Esophagus squamous epithelium (tissue), 5 donors: ENCODE measurements at regions not wholly inside any gene's neighbourhood (a gene's known extent, or its start where the extent isn't known, plus 50 kb on each side); places are given as distances from the start of the nearest gene placed in this dataset.

ENCODE experiments used
- DNase-seq: peaks from one replicate; lab custom pipeline; 2025; lab: John Stamatoyannopoulos, UW
- H3K27ac ChIP-seq, 4 donors: fragments of 200-600 bp; sonication (generic); one replicate each; pipeline ENCODE4 v1.5.1; 2016 to 2019; ENCODE audit warnings: mild to moderate bottlenecking in 1 of 4
- H3K27me3 ChIP-seq, 4 donors: fragments of 200-600 bp; sonication (generic); 1 replicate in 3 of 4; 2 replicates in 1 of 4; pipeline versions ENCODE4 v1.5.1 to v1.6.0; 2017 to 2021; ENCODE audit warnings: antibody characterized with exemption in 1 of 4
- H3K36me3 ChIP-seq, 3 donors: fragments of 200-600 bp; sonication (generic); one replicate each; pipeline ENCODE4 v1.5.1; 2016 to 2019
- H3K4me1 ChIP-seq, 3 donors: fragments of 200-600 bp; sonication (generic); one replicate each; pipeline ENCODE4 v1.5.1; 2017 to 2019
- H3K4me3 ChIP-seq, 4 donors: fragments of 200-600 bp; sonication (generic); 1 replicate in 3 of 4; 2 replicates in 1 of 4; pipeline ENCODE4 v1.5.1; 2016 to 2019; ENCODE audit warnings: mild to moderate bottlenecking in 2 of 4, moderate library complexity in 1 of 4
- H3K9me3 ChIP-seq, 3 donors: fragments of 200-600 bp; sonication (generic); one replicate each; pipeline ENCODE4 v1.5.1; 2016 to 2019
- CTCF ChIP-seq, 6 experiments: fragments of 450-650 bp in 4 of 6; fragments of 200-600 bp in 2 of 6; sonication (generic) in 2 of 6; IDR thresholded peaks; one replicate each; pipeline ENCODE4 v1.5.1; 2016 to 2019; ENCODE audit warnings: antibody characterized with exemption in 6 of 6, mild to moderate bottlenecking in 4 of 6, moderate library complexity in 4 of 6
- POLR2A ChIP-seq, 4 donors: fragments of 450-650 bp; IDR thresholded peaks; one replicate each; pipeline ENCODE4 v1.6.1; 2017; ENCODE audit warnings: antibody characterized with exemption in 4 of 4, mild to moderate bottlenecking in 4 of 4, moderate library complexity in 3 of 4
- WGBS, 2 donors: methylation state at CpG; one replicate each; pipeline ENCODE4 v1.1.5; 2018; 5-methylcytosine and 5-hydroxymethylcytosine counted together
- intact Hi-C: fragments of 100-400 bp; cut with DNase I; formaldehyde crosslinking; loops from one replicate; pipeline ENCODE4 v1.15.0; 2022
- donor health status: DM: yes; HTN: yes; CAD: no.

DNA sequence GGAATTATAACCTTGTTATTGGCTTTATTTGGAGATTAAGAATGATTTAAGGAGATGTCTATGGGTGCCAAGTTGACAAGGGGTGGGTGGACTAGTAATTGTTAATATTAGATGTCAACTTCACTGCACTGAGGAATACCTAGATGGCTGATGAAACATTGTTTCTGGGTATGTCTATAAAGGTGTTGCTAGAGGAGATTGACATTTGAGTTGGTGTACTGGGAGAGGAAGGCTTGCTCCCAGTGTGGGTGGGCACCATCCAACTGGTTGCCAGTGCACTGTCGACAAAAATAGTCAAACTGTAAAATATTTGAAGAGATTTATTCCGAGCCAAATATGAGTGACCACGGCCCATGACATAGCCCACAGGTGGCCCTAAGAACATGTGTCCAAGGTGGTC lies 378.8 kb downstream of the NDFIP2 start:
- H3K9me3 ChIP-seq = no peaks in the 10 kb centered on the region
- H3K27ac ChIP-seq = no peak overlapping the region
- 90 to 93% methylated on average over 3 of the region's 3 CpGs for WGBS, 2 donors
- intact Hi-C loops = no loop called here
- TF ChIP-seq CTCF (IDR thresholded peaks at IDR 0.05) = no peak
- TF ChIP-seq POLR2A (IDR thresholded peaks at IDR 0.05) = no peak
- no peaks in the 10 kb centered on the region for H3K4me1 ChIP-seq
- DNase-seq = no peak
- no peaks in the 10 kb centered on the region for H3K27me3 ChIP-seq
- no peak overlapping the region for H3K4me3 ChIP-seq
- H3K36me3 ChIP-seq = no peaks in the 10 kb centered on the region

DNA sequence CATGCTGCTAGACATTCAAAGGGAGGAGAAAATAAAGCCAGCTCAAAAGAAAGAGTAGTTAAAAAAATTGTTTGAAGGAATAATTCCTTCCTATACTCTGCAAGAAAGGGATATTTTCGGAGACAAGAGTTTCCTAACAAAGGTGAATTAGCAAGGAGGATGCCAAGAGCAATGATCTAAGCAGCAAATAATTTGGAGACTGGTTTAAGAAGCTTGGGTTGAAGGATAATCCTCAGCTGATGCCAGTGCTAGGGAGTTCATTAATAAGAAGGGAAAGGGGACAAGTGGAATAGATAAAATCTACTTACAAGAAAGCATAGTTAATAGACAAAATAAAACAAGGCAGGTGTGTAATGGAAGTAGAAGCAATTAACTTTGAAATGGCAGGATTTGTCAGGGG lies 372.3 kb downstream of the NDFIP2 start:
- H3K4me3 ChIP-seq = no peak overlapping the region
- no peaks in the 10 kb centered on the region for H3K4me1 ChIP-seq
- DNase-seq = no peak
- no peaks in the 10 kb centered on the region for H3K27me3 ChIP-seq
- 33 to 68% methylated on average over 1 of the region's 1 CpG for WGBS, 2 donors
- no peaks in the 10 kb centered on the region for H3K36me3 ChIP-seq
- no peaks in the 10 kb centered on the region for H3K9me3 ChIP-seq
- TF ChIP-seq POLR2A (IDR thresholded peaks at IDR 0.05) (no peak), CTCF (IDR thresholded peaks at IDR 0.05) (no peak)
- H3K27ac ChIP-seq = no peak overlapping the region
- intact Hi-C loops = no loop called here

GRCh38 chr13:79851318-79851717 lies 370.4 kb downstream of the NDFIP2 start:
- Histone ChIP-seq H3K27me3 (no peaks in the 10 kb centered on the region), H3K4me3 (no peak overlapping the region), H3K9me3 (no peaks in the 10 kb centered on the region), H3K27ac (no peak overlapping the region), H3K4me1 (no peaks in the 10 kb centered on the region), H3K36me3 (no peaks in the 10 kb centered on the region)
- intact Hi-C loops = no loop called here
- DNase-seq = no peak
- no peak for TF ChIP-seq POLR2A (IDR thresholded peaks at IDR 0.05)
- TF ChIP-seq CTCF (IDR thresholded peaks at IDR 0.05) = no peak

DNA sequence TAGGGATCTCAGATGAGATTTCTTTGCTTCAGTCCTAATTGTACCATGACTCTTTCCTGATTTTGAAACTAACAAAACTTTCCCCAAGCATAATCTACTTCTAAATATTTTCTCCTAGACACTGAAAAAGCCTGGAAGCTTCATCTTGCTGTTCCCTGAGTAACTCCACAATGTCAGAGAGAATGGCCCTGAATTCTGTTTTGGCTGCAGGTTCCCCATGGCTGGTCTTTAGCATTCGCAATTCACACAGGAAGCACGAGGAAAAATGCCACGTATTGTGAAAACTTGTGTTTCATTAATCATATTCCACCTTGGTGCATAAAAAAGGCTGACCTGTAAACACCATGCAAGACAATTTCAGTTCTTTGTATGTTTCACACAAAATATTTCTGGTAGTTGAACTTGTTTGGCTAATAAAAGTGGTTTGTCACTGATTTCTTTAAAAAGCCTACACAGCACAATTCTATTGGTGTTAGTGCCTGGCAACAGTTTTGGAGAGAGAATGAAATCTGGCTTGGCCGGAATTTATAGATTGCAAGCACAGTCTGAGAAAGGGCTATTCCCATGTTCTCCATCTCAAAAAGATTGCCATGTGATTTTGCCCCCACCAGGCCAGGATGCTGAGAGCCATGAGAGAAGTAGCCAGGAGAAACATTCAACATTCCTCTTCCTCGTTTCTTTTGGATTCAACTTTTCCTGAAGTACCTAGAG lies 367.1 kb downstream of the NDFIP2 start:
- Histone ChIP-seq H3K4me1 (no peaks in the 10 kb centered on the region), H3K27ac (no peak overlapping the region), H3K27me3 (no peaks in the 10 kb centered on the region), H3K4me3 (no peak overlapping the region), H3K9me3 (no peaks in the 10 kb centered on the region), H3K36me3 (no peaks in the 10 kb centered on the region)
- WGBS, 2 donors = 63 to 72% methylated on average over 5 of the region's 5 CpGs
- intact Hi-C loops = no loop called here
- DNase-seq = no peak
- TF ChIP-seq CTCF (IDR thresholded peaks at IDR 0.05) = no peak
- TF ChIP-seq POLR2A (IDR thresholded peaks at IDR 0.05) = no peak

DNA sequence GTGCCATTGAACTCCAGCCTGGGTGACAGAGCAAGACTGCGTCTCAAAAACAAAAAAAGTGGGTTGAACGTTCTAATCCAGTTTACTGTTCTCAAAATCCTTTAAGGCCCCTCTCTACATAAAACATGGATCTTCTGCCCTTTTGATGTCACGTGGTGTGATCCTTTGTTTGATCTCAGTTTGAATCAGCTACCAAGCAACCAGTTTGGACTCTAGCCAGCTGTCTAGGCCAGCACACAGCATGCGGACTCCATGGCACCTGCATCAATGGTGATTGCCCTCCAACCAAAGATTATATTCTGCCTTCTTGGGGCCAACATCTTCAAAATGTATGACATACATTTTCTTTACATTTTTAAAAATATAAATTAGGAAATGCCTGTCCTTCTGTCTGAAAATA lies 365.4 kb downstream of the NDFIP2 start:
- intact Hi-C loops = no loop called here
- Histone ChIP-seq H3K4me3 (no peak overlapping the region), H3K9me3 (no peaks in the 10 kb centered on the region), H3K36me3 (no peaks in the 10 kb centered on the region), H3K27me3 (no peaks in the 10 kb centered on the region), H3K4me1 (no peaks in the 10 kb centered on the region), H3K27ac (no peak overlapping the region)
- 60 to 71% methylated on average over 4 of the region's 4 CpGs for WGBS, 2 donors
- no peak for TF ChIP-seq CTCF (IDR thresholded peaks at IDR 0.05)
- TF ChIP-seq POLR2A (IDR thresholded peaks at IDR 0.05) = no peak
- no peak for DNase-seq
